ENCODE measurements at regions not wholly inside any gene's neighbourhood (a gene's known extent, or its start where the extent isn't known, plus 50 kb on each side); places are given as distances from the start of the nearest gene placed in this dataset.

DNA sequence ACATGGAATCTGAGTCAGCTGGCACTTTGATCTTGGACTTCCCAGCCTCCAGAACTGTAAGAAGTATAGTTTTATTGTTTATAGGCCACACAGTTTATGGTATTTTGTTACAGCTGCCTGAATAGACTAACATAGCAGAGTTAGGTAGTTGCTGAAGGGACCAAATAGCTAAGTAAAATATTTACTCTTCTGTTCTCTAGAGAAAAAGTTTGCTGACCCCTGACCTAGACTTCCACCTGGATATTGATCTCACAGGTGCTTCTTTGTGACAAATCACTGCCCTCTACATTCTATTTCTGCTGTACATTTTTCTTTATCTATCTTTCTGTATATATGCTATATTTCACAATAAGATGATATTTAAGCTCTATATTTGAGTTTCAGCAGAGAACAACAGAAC is 212.5 kb downstream of the CSNK2A3 start:
- DNase-seq (ENCODE audit: low read depth in 1 of 2, low spot score in 1 of 2): no peak

DNA sequence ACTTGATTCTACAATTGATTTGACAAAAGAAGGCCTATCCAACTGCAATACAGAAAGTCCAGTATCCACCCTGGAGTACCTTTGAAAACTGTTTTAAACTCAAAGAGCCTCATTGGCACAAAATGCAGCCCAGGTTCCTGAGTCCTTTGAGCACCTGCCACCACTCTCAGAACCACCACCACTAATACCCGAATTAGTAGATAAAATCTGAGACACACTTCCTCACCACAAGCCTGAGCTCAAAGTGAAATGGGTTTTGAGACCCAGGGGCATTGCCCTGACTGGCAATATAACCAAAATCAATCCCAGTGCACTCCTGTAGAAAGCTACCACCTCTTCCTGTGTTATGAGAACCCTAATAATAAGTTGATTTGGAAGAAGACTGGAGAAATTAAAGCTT is 215.7 kb downstream of the CSNK2A3 start:
- no peak for DNase-seq (ENCODE audit: low read depth in 1 of 2, low spot score in 1 of 2)

DNA sequence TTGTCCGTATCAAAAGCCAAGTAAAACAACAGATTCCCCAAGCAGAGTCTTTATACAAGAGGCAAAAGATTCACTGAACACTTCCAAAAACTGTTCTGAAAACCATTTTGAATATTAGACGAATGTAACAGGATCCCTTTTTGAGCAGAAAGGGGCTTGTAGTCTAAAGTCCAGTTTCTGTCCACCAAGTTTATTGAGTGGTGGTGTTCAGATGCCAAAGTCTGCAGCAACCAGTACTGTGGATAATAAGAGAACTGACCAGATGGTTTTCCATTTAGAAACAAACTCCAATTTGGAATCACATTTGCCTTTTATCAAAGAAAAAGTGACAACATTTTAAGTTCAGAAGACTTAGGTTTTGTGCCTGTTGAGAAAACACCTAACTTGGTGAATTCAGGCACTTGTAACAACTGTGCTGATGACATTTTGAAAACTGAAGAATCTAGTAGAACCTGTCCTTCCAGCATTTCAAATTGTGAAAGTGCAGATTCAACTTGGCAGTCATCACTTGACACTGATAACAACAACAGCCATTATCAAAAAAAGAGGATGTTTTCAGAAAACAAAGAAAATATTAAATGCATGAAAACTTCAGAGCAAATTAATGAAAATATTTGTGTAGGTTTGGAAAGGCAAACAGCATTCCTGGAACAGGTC is 217.1 kb downstream of the CSNK2A3 start:
- no peak for DNase-seq (ENCODE audit: low read depth in 1 of 2, low spot score in 1 of 2)

DNA sequence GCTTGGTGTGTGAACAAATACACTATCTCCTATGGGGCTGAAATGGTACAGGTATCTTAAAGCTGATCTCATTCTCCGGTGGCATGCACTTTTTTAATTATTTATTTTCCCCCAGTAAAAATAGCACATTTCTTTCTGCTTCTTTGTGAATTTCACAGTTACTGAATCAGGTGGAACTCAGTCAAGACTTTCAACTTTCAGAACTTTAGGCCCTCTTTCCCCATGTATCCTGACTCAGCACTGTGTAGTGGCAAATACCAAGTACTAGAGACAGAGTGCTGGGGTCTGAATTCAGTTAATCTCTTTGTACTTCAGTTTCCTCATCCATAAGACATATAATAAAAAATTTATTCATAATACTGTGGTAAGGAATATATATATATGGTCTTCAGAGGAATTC is 223.9 kb downstream of the CSNK2A3 start:
- no peak for DNase-seq (ENCODE audit: low read depth in 1 of 2, low spot score in 1 of 2)

DNA sequence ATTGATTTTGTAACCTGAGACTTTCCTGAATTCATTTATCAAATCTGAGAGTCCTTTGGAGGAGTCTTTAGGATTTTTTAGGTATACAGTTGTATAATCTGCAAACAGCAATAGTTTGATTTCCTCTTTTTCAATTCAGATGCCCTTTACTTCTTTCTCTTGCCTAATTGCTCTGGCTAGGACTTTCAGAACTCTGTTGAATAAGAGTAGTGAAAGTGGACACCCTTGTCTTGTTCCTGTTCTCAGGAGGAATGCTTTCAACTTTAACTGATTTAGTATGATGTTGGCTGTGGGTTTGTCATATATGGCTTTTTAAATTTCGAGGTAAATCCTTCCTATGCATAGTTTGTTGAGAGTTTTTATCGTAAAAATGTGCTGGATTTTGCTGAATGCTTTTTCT is 227.4 kb downstream of the CSNK2A3 start:
- DNase-seq (ENCODE audit: low read depth in 1 of 2, low spot score in 1 of 2): no peak

DNA sequence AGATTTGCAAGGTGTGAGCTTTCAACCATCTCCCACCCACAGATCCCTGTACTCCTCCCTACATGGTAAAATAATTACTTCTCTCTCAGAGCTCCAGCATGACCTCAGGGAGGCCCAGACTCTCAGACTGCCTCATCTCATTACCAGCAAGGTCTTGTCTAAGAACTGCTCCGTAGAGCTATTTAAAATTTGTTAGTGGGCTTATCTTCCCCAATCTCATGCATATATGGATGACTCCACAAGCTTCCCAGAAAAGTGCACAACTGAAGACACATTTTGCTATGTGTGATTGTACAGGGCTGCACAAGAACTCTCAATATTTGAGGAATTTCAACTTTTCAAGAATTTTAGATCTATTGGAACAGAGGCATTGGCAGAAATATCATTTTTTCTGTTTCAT is 230.3 kb downstream of the CSNK2A3 start:
- DNase-seq (ENCODE audit: low read depth in 1 of 2, low spot score in 1 of 2): no peak

DNA sequence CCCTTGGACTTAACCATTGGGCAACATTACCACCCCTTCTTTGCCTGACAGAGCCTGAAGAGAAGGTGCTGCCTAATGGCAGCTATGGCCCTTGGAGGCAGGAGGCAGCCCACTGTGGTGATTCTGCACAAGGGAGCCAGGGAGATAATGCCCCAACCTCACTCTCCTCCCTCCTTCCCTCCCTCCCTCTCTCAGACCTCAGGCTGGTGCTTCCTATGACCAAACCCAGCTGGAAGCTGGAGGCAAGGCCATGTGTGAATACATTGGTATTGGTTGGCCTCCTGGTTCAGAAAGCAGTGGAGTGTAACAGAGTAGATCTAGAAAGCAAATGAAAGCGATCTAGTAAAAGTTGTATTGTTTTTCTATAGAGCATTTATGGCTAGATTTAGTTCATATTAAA is 233.1 kb downstream of the CSNK2A3 start:
- no peak for DNase-seq (ENCODE audit: low read depth in 1 of 2, low spot score in 1 of 2)

DNA sequence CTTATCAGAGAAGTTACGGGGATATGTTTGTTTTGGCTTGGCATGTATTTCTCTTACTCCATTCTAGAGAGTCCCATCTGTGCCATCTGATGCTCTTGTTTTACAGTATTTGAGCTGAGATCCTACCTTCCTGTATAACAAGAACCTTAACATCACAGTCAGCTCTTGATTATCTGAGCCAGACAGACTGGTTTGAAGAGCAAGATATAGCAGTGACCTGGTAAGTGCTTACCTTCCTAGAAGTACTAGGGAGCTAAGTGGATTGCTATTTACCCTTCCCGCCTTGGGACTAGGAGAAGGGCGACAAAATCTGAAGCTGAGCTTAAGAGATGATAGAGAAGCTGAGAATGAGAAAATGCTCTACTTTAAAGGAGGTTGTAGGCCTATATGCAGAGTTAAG is 235.3 kb downstream of the CSNK2A3 start:
- DNase-seq (ENCODE audit: low read depth in 1 of 2, low spot score in 1 of 2): no peak

DNA sequence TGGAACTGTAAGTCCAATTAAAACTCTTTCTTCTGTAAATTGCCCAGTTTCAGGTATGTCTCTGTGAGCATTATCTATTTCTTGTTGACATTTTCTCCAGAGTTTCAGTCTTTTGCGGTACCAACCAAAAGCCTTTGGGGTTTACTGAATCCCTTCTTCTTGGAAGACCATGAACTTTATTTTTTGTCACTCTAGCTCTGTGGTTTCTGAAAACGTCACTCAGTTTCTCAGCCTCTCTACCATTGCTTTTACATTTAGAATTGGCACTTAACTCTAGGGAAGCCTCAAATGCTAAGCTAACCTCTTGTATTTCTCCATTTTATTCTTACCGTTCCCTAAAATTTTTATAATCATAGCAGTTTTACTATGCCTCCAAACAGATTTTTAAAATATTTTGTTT is 237.6 kb downstream of the CSNK2A3 start:
- no peak for DNase-seq (ENCODE audit: low read depth in 1 of 2, low spot score in 1 of 2)

DNA sequence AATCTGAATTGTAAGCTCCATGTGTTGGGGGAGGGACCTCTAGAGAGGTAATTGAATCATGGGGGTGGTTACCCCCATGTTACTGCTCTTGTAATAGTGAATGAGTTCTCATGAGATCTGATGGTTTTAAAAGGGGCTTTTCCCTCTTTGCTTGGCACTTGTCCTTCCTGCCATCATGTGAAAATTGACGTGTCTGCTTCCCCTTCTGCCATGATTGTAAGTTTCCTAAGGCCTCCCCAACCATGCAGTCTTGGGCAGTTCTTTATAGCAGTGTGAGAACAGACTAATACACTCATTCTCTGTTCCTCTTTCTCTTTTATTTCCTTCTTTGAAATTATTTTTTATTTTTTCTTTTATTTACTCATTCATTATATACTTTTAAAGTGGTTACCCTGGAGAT is 239.4 kb downstream of the CSNK2A3 start:
- DNase-seq (ENCODE audit: low read depth in 1 of 2, low spot score in 1 of 2): no peak

DNA sequence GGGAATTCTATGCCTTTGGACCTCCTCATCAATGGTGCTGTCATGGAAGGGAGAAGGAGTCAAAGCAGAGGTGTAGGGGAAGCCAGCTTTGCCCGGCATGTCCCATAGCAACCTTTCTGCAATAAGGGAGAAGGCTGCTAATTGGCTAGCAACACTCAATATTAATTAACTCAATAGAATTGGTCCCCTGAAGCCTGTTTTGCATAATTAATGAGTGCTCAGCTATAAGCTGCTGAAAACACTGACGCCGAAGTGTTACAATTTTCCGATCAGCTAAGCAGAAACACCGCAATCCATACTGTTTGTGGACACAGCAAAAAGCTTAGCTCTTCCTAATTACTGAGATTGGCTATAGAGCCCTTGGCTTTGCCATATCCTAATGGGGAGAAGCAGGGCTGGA is 245.0 kb downstream of the CSNK2A3 start:
- DNase-seq (ENCODE audit: low read depth in 1 of 2, low spot score in 1 of 2): no peak

DNA sequence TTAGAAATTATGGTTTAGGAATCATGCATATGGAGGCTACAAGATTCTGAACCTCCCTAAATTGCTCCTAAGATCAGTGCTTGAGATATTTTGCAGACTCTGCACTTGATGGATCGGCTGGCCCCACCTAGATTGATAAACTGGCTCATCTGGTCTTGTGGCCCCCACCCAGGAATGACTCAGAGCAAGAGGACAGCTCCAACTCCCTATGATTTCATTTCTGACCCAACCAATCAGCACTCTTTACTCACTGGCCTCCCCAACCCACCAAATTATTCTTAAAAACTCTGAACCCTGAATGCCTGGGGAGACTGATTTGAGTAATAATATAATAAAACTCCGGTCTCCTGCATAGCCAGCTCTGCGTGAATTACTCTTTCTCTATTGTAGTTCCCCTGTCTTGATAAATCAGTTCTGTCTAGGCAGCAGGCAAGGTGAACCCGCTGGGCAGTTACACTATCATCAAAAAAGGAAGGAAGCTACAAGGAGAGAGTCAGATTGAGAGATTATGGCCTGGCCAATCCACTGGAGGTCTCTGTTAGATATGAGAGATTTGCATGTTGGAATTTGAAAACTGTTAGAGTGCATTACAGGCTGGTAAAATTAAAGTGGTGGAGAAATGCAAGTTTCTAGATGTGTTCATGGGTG is 245.8 kb downstream of the CSNK2A3 start:
- DNase-seq (ENCODE audit: low read depth in 1 of 2, low spot score in 1 of 2): no peak

DNA sequence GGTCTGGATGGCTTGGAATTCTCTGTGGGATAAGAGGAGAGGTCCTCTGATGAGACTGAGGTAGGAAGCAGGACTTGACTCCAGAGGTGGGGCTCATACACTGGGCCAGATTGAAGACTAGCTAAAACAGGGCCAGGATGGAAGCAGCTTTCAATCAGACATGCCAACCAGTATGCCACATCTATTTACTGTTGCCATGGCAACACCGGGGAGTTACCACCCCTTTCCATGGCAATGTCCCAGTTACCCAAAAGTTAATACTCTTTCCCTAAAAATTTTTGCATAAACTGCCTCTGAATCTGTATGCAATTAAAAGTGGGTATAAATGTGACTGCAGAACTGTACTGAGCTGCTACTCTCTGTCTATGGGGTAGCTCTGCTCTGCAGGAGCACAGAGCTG is 247.5 kb upstream of the ZBED5 start:
- DNase-seq (ENCODE audit: low read depth in 1 of 2, low spot score in 1 of 2): no peak

DNA sequence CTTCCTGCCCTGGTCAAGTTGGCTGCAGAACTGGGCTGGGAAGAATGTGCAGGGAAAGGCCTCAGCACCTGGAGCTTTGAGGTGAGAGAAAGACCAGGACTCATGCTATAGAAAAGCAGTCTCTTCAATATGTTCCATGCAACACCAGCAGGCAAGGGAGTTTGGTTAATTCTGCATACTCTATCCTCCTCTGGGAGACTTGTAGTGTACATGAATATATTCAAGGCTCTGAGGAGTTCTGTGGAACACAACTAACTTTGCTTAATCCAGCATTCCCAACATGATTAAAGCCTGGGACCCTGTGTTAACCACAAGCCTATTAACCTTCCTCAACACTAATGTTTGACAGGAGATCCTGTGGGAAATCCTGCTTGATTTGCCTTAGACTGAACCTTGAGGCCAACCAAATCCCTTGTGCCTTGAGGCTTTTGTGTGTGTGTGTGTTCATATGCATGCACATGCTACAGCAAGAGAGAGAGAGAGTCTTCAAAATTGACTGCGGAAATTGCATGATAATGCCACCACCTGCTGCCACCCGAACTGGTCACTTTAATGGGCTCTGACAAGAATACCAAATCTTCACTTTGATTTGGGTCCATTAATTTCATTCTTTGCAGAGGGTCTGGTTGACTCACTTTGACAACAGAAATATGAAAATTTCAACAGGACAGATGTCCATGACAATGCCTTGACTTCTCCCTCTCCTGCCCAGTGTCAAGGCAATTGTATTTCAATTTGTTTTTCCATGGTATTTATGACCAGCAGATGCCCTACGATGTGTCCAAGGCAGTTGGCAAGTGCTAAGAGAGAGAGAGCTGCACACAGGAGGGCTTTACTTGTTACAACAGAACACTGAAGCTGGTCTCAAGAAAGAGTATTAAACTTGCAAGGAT is 238.2 kb upstream of the ZBED5 start:
- DNase-seq (ENCODE audit: low read depth in 1 of 2, low spot score in 1 of 2): no peak

DNA sequence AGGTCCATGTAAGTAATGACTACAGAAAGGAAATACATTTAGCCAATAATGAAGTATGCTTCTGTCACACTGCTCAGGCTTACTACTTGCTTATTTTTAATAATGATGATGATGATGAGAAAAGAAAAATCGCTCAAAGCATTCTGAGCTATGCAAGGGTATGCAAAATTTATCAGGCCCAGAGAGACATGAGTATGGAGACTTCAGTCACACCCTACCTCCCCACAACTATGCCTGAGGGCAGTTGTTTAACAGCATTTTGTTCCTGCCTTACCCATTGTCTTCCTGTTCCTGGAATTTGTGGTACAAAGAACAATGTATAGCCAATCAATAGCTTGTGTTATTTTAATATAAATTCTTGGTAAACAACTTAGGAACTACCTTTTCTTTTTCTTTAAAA is 232.6 kb upstream of the ZBED5 start:
- no peak for DNase-seq (ENCODE audit: low read depth in 1 of 2, low spot score in 1 of 2)

DNA sequence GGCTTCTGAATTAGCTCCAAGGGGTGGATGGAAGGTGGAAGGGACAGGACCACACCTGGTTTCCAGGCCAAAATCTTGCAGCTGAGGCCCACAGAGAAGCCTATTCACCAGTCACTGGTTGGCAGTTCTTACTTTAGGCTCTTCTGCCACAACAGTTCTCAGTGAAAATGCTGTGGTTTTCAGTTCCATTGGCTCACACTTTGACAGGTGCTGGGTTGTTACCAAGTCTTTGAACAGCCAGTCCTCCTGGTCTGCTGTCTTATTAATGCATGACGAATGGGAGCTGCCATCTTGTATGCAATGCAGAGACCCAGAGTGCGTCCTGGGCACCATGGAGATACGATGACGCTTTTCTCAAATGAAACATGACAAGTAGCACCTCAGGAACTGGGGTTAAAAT is 232.0 kb upstream of the ZBED5 start:
- DNase-seq (ENCODE audit: low read depth in 1 of 2, low spot score in 1 of 2): no peak

DNA sequence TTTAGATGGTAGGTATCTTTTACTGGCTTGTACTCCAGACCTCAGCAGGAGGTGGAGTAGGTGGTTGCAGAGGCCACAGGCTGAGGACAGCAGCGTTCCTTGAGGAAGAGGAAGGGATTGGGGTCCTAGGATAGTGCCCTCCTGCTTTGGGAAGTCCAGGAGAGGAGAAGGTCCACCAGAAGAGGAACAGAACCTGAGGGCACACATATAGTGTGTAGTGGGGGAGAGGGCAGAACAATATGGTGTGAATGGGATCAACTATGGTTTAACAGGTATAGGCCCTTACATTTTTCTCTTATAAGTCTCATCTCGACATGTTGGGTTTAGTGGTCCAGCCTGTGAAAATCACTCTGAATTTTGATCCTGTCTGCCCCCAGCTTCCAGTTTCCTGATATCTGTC is 229.1 kb upstream of the ZBED5 start:
- no peak for DNase-seq (ENCODE audit: low read depth in 1 of 2, low spot score in 1 of 2)

DNA sequence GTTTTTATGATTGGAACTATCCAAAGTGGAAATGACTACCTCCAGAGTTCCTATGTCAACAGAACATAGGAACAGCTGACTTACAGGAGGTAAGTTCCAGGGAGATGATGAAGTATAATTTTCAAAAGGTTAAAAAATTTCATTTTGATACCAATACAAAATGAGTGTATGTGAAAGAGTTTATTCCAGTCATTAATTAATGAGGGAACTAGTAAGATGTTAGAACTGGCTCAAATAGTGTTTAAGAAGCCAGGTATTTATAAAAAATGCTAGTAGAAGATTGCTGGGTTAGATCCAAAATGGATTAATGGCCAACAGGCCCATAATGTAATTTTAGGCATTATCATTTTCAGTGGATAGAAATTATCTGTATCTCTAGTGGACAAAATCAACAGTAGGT is 227.7 kb upstream of the ZBED5 start:
- DNase-seq (ENCODE audit: low read depth in 1 of 2, low spot score in 1 of 2): no peak

DNA sequence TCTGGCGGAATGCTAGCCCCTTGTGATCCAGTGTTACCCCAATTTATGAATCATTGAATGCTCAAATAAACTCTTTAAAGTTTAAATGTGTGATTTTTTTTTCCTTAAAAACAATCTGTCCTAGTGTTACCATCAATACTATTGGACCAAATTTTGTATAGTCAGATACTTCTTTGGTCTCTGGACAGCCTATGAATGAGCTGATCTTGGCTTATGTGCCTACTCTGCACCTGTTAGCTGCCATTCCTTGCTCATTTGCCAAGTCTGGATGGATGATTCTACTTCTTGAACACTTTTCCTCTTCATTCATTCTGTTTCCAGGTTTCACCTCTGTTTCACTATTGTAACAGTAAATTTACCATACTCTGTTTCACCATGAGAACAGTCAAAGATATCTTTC is 226.5 kb upstream of the ZBED5 start:
- no peak for DNase-seq (ENCODE audit: low read depth in 1 of 2, low spot score in 1 of 2)

DNA sequence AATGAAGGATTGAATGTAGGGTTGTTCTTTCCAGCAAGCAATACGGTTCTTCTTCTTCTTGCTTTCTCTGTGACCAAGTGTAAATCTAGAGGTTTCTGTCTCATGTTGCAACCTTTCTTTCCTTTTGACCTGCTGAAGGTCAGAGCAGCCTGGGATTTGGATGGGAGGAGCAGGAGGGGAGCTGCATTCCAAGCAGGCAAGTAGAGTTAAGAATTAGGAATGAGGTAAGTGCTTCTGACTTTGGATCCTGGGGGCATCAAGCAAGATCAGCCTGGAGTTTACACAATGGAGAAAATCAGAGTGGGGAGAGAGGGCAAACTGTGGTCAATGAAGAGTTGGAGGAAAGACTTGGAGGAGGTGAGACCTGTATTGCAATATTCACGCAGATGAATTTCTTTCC is 225.6 kb upstream of the ZBED5 start:
- DNase-seq (ENCODE audit: low read depth in 1 of 2, low spot score in 1 of 2): no peak

DNA sequence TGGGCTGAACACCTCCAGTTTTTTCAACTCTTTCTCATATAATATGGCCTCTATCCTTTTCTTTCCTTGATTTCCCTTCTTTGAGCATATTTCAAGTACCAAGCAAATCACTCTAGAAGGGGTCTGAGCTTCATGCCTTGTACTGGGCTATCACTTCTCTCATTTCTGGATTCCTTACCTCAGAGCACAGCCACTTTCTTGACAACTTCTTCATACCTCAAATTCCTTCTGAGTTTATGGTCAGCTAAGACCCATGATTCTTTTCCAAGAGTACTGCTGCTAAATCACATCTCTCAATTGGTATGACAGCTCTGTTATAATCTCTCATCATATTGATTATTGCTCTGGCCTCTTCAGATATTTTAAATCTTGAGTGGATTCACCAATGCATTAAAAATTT is 224.8 kb upstream of the ZBED5 start:
- DNase-seq (ENCODE audit: low read depth in 1 of 2, low spot score in 1 of 2): no peak

DNA sequence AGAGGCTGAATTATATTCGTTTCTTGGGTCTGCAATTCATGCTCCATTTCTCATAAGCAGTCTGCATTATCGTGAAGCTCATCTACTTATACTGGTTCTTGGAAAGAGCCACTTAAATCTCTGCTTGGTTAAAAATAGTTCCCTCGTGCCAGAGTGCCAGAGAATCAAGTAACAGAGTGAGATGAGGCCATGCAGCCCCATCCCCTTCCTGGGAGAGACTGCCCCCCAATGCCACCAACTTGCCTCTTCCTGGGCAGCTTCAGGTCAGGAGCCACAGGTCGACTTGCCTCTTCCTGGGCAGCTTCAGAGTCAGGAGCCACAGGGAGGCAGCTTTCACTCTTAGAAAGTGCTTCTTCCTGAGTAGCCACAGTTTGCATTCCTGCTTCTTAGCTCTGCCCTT is 223.9 kb upstream of the ZBED5 start:
- DNase-seq (ENCODE audit: low read depth in 1 of 2, low spot score in 1 of 2): no peak

All from stimulated activated CD4-positive, alpha-beta T cell treated with anti-CD3 and anti-CD28 coated beads, Interleukin-15, amount 100 ng/mL, for 1 hour (primary cell).